Left lung (tissue), 4 donors: ENCODE measurements at regions not wholly inside any gene's neighbourhood (a gene's known extent, or its start where the extent isn't known, plus 50 kb on each side); places are given as distances from the start of the nearest gene placed in this dataset.

Experiments used
- ATAC-seq: fragments of 200-7000 bp; cut with Tn5 transposase; one replicate; pipeline ENCODE4 v1.9.1; 2020; ENCODE audit warnings: moderate library complexity
- DNase-seq, 4 donors: peaks; one replicate each; pipeline ENCODE4 v3.0.0-alpha.2; 2013 to 2020
- H3K27ac ChIP-seq, 2 donors: fragments of 200-600 bp; sonication (generic) in 1 of 2; one replicate each; pipeline versions ENCODE4 v1.5.0 to v1.8.0; 2020 to 2021
- H3K27me3 ChIP-seq, 2 donors: fragments of 200-600 bp; sonication (generic) in 1 of 2; one replicate each; pipeline versions ENCODE4 v1.5.0 to v1.8.0; 2020 to 2021
- H3K36me3 ChIP-seq, 2 donors: fragments of 200-600 bp; sonication (generic) in 1 of 2; one replicate each; pipeline versions ENCODE4 v1.5.0 to v1.8.0; 2020 to 2021
- H3K4me1 ChIP-seq, 2 donors: fragments of 200-600 bp; one replicate each; pipeline ENCODE4 v1.8.0; 2021
- H3K4me3 ChIP-seq, 2 donors: fragments of 200-600 bp; sonication (generic) in 1 of 2; one replicate each; pipeline versions ENCODE4 v1.5.0 to v1.8.0; 2020 to 2021; ENCODE audit warnings: mild to moderate bottlenecking in 1 of 2
- H3K9me3 ChIP-seq, 2 donors: fragments of 200-600 bp; sonication (generic) in 1 of 2; one replicate each; pipeline versions ENCODE4 v1.5.0 to v1.8.0; 2020 to 2021
- intact Hi-C, 2 donors: fragments of 100-400 bp; cut with DNase I; formaldehyde crosslinking; loops; one replicate each; pipeline versions ENCODE4 v1.11.2 to v1.14.2; 2022
- TF ChIP-seq, protein P1 (sequence below), 2 donors: fragments of 200-600 bp; sonication (generic) in 1 of 2; IDR thresholded peaks; one replicate each; pipeline versions ENCODE4 v1.5.0 to v1.8.0; 2021; ENCODE audit warnings: antibody characterized with exemption in 2 of 2
- donor health status: DM: no; HTN: yes; CAD: no.
- donor health status: DM: no; HTN: no; CAD: no.

DNA sequence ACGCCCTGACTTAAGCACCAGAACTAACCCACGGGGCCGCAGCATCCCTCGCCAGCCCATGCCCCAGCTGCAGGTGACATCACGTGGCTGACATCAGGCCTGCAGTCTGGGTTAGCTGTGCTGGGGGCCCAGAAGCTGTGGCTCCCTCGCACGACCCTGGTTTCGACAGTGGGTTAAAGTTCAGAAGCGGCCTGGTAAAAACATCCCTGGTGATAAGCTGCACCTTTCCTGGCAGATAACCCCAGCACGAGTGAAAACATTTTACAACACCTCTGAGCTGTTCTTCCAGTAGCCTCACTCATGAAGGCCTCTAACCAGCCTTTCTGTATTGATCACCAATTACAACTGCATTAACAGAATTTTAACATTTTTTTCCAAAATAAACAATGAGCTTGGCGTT is 136.4 kb upstream of the RREB1 start:
- Histone ChIP-seq H3K4me3 (no peak overlapping the region), H3K27ac (no peak overlapping the region)
- TF ChIP-seq, protein P1, sequence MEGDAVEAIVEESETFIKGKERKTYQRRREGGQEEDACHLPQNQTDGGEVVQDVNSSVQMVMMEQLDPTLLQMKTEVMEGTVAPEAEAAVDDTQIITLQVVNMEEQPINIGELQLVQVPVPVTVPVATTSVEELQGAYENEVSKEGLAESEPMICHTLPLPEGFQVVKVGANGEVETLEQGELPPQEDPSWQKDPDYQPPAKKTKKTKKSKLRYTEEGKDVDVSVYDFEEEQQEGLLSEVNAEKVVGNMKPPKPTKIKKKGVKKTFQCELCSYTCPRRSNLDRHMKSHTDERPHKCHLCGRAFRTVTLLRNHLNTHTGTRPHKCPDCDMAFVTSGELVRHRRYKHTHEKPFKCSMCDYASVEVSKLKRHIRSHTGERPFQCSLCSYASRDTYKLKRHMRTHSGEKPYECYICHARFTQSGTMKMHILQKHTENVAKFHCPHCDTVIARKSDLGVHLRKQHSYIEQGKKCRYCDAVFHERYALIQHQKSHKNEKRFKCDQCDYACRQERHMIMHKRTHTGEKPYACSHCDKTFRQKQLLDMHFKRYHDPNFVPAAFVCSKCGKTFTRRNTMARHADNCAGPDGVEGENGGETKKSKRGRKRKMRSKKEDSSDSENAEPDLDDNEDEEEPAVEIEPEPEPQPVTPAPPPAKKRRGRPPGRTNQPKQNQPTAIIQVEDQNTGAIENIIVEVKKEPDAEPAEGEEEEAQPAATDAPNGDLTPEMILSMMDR (IDR thresholded peaks at IDR 0.05), result no peak

DNA sequence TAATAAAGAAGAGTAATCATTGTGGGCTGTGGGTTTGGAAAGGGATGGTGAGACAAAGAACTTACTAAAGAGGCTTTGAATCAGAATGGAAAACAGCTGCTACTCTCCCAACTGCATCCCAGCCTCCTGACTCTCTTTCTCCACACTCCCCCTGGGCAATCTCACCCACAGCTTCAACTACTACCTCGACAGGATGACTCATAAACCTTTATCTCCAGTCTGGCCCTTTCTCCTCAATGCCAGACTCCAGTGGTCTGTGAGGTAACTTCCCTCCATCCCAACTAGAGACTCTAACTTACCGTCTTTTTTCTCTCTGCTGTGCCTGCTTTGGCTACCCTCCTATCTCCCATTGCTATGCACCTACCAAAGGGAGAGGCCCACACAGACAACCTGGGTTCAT is 135.3 kb upstream of the RREB1 start:
- no peaks in the 10 kb centered on the region for H3K27me3 ChIP-seq
- DNase-seq (no peak), ATAC-seq (peak; percentile 50)
- intact Hi-C loops, result no loop called here
- no peak overlapping the region for H3K4me3 ChIP-seq
- TF ChIP-seq, protein P1 (IDR thresholded peaks at IDR 0.05), result no peak
- no peaks in the 10 kb centered on the region for H3K36me3 ChIP-seq
- no peaks in the 10 kb centered on the region for H3K9me3 ChIP-seq
- H3K4me1 ChIP-seq, result no peaks in the 10 kb centered on the region
- H3K27ac ChIP-seq, result no peak overlapping the region

More for the DNA sequence above, 136.4 kb upstream of the RREB1 start:
- no peaks in the 10 kb centered on the region for H3K9me3 ChIP-seq
- H3K27me3 ChIP-seq, result no peaks in the 10 kb centered on the region
- DNase-seq (no peak), ATAC-seq (no peak)
- intact Hi-C loops, result no loop called here
- no peaks in the 10 kb centered on the region for H3K36me3 ChIP-seq
- no peaks in the 10 kb centered on the region for H3K4me1 ChIP-seq

DNA sequence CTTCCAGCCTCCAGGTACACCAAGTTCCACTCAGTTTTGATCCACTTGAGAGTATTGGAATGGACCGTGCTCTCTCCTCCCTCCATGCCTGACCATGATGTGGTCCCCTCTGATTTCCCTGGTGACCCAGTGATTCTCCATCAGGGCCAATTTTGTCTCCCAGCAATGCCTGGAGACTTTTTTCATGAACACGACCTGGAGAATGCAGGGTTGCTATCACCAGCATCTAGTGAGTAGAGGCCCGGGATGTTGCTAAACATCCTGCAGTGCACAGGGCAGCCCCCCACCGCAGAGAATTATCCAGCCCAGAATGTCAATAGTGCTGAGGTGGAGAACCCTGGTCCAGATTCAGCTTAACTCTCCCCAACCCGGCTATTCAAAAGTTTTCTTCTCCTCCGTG is 134.0 kb upstream of the RREB1 start:
- Histone ChIP-seq H3K36me3 (no peaks in the 10 kb centered on the region), H3K27ac (no peak overlapping the region), H3K4me1 (no peaks in the 10 kb centered on the region), H3K9me3 (no peaks in the 10 kb centered on the region), H3K27me3 (no peaks in the 10 kb centered on the region), H3K4me3 (no peak overlapping the region)
- intact Hi-C loops, result no loop called here
- TF ChIP-seq, protein P1 (IDR thresholded peaks at IDR 0.05), result no peak
- ATAC-seq, result no peak
- DNase-seq, result no peak

DNA sequence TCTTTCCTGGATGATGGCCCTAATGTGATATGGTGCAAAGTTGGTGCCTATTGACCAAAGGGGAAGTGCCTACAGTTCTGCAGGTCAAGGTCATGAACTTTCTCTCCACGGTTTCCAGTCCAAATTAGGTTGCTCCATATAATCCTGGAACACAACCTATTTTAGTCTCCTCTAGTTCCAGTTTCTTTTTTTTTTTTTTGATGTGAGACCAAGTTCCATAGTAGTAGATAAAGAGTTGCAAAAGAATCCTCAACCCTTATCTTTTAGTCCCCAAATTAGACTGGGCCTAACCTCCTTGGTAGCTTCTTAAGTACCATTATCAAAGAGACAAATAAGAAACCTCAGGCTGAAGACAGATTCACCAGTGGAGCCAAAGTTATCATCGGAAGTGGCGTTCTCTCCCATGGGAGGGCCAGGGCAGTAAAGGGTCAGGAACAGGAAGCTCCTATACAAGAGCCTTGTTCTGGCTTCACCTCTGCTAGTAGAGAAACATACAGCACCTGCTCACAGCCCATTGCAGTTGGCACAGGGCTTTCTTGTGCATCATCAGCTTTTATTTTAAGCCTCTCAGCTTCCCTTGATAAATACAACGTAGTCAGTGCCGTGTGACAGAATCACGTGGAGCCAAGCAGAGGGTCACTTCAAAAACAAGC is 132.2 kb upstream of the RREB1 start:
- Histone ChIP-seq H3K27me3 (no peaks in the 10 kb centered on the region), H3K36me3 (no peaks in the 10 kb centered on the region), H3K27ac (no peak overlapping the region), H3K4me3 (no peak overlapping the region), H3K4me1 (no peaks in the 10 kb centered on the region), H3K9me3 (no peaks in the 10 kb centered on the region)
- intact Hi-C loops, result no loop called here
- DNase-seq (no peak), ATAC-seq (no peak)
- TF ChIP-seq, protein P1 (IDR thresholded peaks at IDR 0.05), result no peak

DNA sequence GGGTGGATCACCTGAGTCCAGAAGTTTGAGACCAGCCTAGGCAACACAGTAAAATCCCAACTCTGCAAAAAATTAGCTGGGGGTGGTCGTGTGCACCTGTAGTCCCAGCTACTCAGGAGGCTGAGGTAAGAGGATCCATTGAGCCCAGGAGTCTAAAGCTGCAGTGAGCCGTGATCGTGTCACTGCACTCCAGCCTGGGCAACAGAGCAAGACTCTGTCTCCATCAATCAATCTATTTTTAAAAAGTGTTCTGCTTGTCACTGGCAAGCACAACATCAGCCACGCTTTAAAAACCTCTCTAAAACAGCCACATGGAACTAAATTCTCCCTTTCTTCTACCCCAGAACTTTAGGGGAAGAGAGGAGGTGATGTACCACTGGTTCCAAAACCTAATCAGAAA is 131.6 kb upstream of the RREB1 start:
- H3K9me3 ChIP-seq, result no peaks in the 10 kb centered on the region
- ATAC-seq, result no peak
- TF ChIP-seq, protein P1 (IDR thresholded peaks at IDR 0.05), result no peak
- no peak overlapping the region for H3K27ac ChIP-seq
- no peak for DNase-seq
- H3K4me1 ChIP-seq, result no peaks in the 10 kb centered on the region
- no peaks in the 10 kb centered on the region for H3K36me3 ChIP-seq
- H3K4me3 ChIP-seq, result no peak overlapping the region
- intact Hi-C loops, result no loop called here
- no peaks in the 10 kb centered on the region for H3K27me3 ChIP-seq
